Uterus (tissue), 2 donors: ENCODE measurements at regions not wholly inside any gene's neighbourhood (a gene's known extent, or its start where the extent isn't known, plus 50 kb on each side); places are given as distances from the start of the nearest gene placed in this dataset.

Source experiments
- CTCF ChIP-seq, 4 experiments: fragments of 200-600 bp in 2 of 4; fragments of 450-650 bp in 2 of 4; sonication (generic) in 2 of 4; IDR thresholded peaks; one replicate each; pipeline ENCODE4 v1.5.1; 2016 to 2019; ENCODE audit warnings: antibody characterized with exemption in 4 of 4, mild to moderate bottlenecking in 2 of 4, moderate library complexity in 1 of 4
- POLR2A ChIP-seq, 2 donors: fragments of 450-650 bp; IDR thresholded peaks; one replicate each; pipeline ENCODE4 v1.6.1; 2016; ENCODE audit warnings: antibody characterized with exemption in 2 of 2, mild to moderate bottlenecking in 1 of 2, moderate library complexity in 1 of 2

GRCh38 chr16:52740766-52741165 lies 193.8 kb upstream of the TOX3 start:
- no peak for TF ChIP-seq CTCF (IDR thresholded peaks at IDR 0.05)
- no peak for TF ChIP-seq POLR2A (IDR thresholded peaks at IDR 0.05)
